Body of pancreas (tissue), 4 donors: ENCODE measurements at regions not wholly inside any gene's neighbourhood (a gene's known extent, or its start where the extent isn't known, plus 50 kb on each side); places are given as distances from the start of the nearest gene placed in this dataset.
A peak's percentile ranks its signal among the peaks of the same experiment; 100 is the strongest.
"Not testable (repeated sequence)": the region's sequence is repeated elsewhere in the genome, so short reads cannot be mapped to it uniquely, and the experiment has no call there.

Experiments used
- ATAC-seq: fragments of 150-250 bp; one replicate; pipeline ENCODE4 v1.9.1; 2016
- DNase-seq, 4 donors: peaks; one replicate each; pipeline ENCODE4 v3.0.0-alpha.2; 2019
- H3K27ac ChIP-seq, 4 donors: fragments of 200-600 bp; sonication (generic); 1 replicate in 3 of 4; 2 replicates in 1 of 4; pipeline versions ENCODE4 v1.5.1 to v1.6.1; 2016 to 2019; ENCODE audit warnings: mild to moderate bottlenecking in 1 of 4, mixed read lengths in 1 of 4, moderate library complexity in 1 of 4
- H3K27me3 ChIP-seq, 2 donors: fragments of 200-600 bp; sonication (generic); one replicate each; pipeline ENCODE4 v1.6.0; 2016; ENCODE audit warnings: mild to moderate bottlenecking in 1 of 2
- H3K36me3 ChIP-seq, 2 donors: fragments of 200-600 bp; sonication (generic); replicated peaks in 1 of 2; 2 replicates each; pipeline ENCODE4 v1.5.1; 2016; ENCODE audit warnings: low read depth in 2 of 2; ENCODE audit not compliant: insufficient read depth in 1 of 2
- H3K4me1 ChIP-seq: fragments of 200-600 bp; sonication (generic); one replicate; pipeline ENCODE4 v1.6.0; 2016
- H3K4me3 ChIP-seq, 2 donors: fragments of 200-600 bp; sonication (generic); 1 replicate in 1 of 2; 2 replicates in 1 of 2; pipeline ENCODE4 v1.5.1; 2016 to 2019
- H3K9me3 ChIP-seq, 3 donors: fragments of 200-600 bp; sonication (generic); 1 replicate in 2 of 3; 2 replicates in 1 of 3; pipeline ENCODE4 v1.5.1; 2016
- WGBS, 2 donors: methylation state at CpG; one replicate each; pipeline ENCODE4 v1.1.5; 2017; 5-methylcytosine and 5-hydroxymethylcytosine counted together
- intact Hi-C: fragments of 100-400 bp; cut with DNase I; formaldehyde crosslinking; loops from one replicate; pipeline ENCODE4 v1.15.1; 2023

- not testable (repeated sequence) for ATAC-seq, H3K27ac ChIP-seq
Observed at GRCh38 chr15:44817797-44818196, 81.5 kb downstream of the TRIM69 start.

GRCh38 chr15:44819331-44819987 lies 83.1 kb downstream of the TRIM69 start:
- H3K36me3 ChIP-seq, H3K27me3 ChIP-seq, H3K4me3 ChIP-seq, intact Hi-C loops, H3K9me3 ChIP-seq: not testable (repeated sequence)
- Histone ChIP-seq H3K4me1 (peaks cover 18% of the 10 kb centered on the region), H3K27ac (peak overlapping the region in 3 of 4 donors; percentile 44 to 75 (median 49))
- DNase-seq (peak; percentile 67 to 79 (median 76)), ATAC-seq (peak; percentile 78)
- whole genome bisulfite sequencing, 2 donors: 43 to 51% methylated on average over 8 to 9 of the region's 9 CpGs

More at GRCh38 chr15:44817797-44818196, 81.5 kb downstream of the TRIM69 start:
- intact Hi-C loops, H3K9me3 ChIP-seq, H3K27me3 ChIP-seq, H3K4me3 ChIP-seq, DNase-seq, H3K36me3 ChIP-seq: not testable (repeated sequence)
- H3K4me1 ChIP-seq: peaks cover 24% of the 10 kb centered on the region
- WGBS, 2 donors: 66 to 75% methylated on average over 6 of the region's 9 CpGs

- Histone ChIP-seq H3K4me1 (peaks cover 18% of the 10 kb centered on the region), H3K27ac (peak overlapping the region in 3 of 4 donors; percentile 44 to 75 (median 49))
- H3K27me3 ChIP-seq, H3K4me3 ChIP-seq, H3K9me3 ChIP-seq, DNase-seq, intact Hi-C loops, H3K36me3 ChIP-seq: not testable (repeated sequence)
- peak; percentile 38 for ATAC-seq
- 72 to 95% methylated on average over 2 to 5 of the region's 5 CpGs for WGBS, 2 donors
Observed at GRCh38 chr15:44820535-44820934, 84.2 kb downstream of the TRIM69 start.

DNA sequence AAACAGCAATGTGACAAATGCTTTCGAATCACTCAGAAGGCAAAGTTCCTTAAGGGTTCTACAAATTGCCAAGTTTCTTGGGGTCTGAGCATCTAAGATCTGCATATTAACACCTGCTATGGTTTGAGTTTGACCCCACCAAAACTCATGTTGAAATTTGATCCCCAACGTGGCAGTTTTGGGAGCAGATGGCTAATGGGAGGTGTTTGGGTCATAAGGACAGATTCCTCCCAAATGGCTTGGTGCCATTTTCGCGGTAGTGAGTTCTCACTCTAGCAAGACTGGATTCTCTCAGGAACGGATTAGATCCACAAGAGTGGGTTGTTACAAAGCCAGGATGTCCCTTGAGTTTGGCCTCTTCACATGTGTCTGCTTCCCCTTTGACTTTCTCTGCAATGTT lies 84.6 kb downstream of the TRIM69 start:
- Histone ChIP-seq H3K4me1 (peaks cover 18% of the 10 kb centered on the region), H3K27ac (peak overlapping the region in 1 of 4 donors; percentile 75)
- H3K27me3 ChIP-seq, H3K9me3 ChIP-seq, ATAC-seq, H3K4me3 ChIP-seq, H3K36me3 ChIP-seq, intact Hi-C loops, DNase-seq: not testable (repeated sequence)
- 58 to 63% methylated on average over 5 of the region's 5 CpGs for WGBS, 2 donors

DNA sequence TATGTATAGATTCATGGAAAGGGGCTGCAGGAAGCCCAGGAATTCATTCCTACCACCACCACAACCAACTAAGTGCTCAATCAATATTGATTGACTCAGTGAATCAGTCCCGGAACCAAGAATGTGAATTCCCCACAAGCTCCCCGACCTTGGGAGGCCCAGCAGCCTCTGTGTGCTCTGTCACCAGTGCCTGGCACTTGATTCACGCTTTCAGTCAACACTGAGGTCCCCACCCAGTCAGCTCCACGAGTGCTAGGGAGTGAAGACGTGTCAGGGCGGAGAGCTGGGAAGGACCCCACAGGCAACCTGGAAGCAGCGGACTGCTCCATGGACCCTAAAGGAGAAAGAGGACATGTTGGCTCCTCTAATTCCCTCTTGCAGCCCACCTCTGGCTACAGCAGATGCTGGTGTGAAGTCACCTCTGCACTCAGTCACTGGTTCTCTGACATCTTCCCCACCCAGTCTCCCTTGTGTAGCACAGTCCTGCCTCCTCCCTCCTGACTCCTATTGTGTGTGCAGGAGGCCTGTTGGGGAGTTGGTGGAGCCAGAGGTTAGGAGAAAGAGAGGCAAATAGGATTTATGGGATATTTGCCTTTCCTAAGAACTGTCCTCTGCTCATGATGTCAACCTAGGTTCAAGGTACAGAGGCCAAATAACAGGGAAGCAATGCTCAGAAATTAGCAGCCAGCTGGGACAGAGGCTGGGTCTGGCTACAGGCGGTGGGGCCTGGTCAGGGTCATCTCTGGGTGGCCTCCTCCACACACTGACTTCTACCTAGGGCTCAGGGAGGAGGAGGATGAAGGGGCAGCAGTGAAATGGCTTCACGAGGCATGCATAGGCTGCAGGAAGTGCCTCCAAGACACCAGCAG lies 88.2 kb downstream of the TRIM69 start:
- ATAC-seq: peak; percentile 39
- H3K36me3 ChIP-seq, intact Hi-C loops, H3K27ac ChIP-seq, H3K4me3 ChIP-seq, DNase-seq, H3K9me3 ChIP-seq, H3K27me3 ChIP-seq: not testable (repeated sequence)
- 100% methylated on average over 1 of the region's 9 CpGs; no CpG with 5 or more reads in 1 of the 2 donors for WGBS, 2 donors
- H3K4me1 ChIP-seq: peaks cover 22% of the 10 kb centered on the region

DNA sequence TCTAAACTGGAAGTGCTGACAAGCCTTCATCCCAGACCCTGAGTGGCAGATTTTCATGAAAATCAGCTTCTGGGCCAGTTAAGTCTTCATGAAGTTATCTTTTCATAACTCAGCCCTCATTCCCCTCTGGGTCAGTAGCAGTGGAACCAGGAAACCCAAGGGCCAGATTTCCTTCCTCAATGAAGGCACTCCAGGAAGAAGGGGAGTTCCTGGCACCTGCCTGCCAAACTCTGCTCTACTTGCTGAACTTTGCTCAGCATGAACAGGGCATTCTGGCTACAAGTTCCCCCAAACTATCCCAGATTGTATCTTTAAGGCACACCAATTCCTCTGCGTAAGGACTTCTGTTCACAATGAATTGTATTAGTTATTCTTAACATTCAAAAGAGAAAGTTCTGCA lies 90.3 kb downstream of the TRIM69 start:
- H3K36me3 ChIP-seq, H3K27ac ChIP-seq, H3K27me3 ChIP-seq, DNase-seq, H3K4me3 ChIP-seq, ATAC-seq, intact Hi-C loops, H3K9me3 ChIP-seq: not testable (repeated sequence)
- peaks cover 30% of the 10 kb centered on the region for H3K4me1 ChIP-seq
- WGBS, 2 donors: 76 to 100% methylated on average over 1 of the region's 1 CpG

- H3K27ac ChIP-seq, DNase-seq, ATAC-seq, H3K9me3 ChIP-seq, intact Hi-C loops, H3K27me3 ChIP-seq, H3K36me3 ChIP-seq, H3K4me3 ChIP-seq: not testable (repeated sequence)
- 90 to 92% methylated on average over 11 of the region's 14 CpGs for WGBS, 2 donors
- H3K4me1 ChIP-seq: peaks cover 44% of the 10 kb centered on the region
Observed at GRCh38 chr15:44828229-44828914, 92.0 kb downstream of the TRIM69 start.

DNA sequence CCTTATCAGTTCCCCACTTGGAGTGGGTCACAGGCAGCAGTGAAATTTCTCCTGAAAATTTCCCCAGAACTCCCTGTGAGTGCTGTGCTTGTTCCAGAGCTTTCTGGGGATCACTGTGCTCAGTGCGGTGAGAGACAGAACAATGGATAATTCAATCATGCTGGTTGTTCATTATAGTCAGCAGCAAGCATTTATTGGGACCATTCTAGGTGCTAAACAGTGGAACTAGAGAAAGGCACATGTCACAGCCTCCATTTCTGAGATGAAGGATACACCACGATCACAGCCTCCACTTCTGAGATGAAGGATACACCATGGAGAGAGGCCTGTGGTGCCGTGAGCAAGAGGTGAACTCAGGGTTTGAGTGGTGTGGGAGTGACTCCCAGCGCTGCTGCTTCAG lies 92.8 kb downstream of the TRIM69 start:
- H3K27ac ChIP-seq: peak overlapping the region in 2 of 4 donors; percentile 73 to 82
- DNase-seq, H3K36me3 ChIP-seq, H3K9me3 ChIP-seq, H3K27me3 ChIP-seq, ATAC-seq, H3K4me3 ChIP-seq, intact Hi-C loops: not testable (repeated sequence)
- H3K4me1 ChIP-seq: peaks cover 45% of the 10 kb centered on the region
- WGBS, 2 donors: 78 to 88% methylated on average over 1 to 3 of the region's 4 CpGs

- H3K4me1 ChIP-seq: peaks cover 45% of the 10 kb centered on the region
- H3K36me3 ChIP-seq, H3K4me3 ChIP-seq, intact Hi-C loops, H3K27me3 ChIP-seq, H3K9me3 ChIP-seq: not testable (repeated sequence)
- DNase-seq (peak; percentile 70 to 87 (median 74)), ATAC-seq (peak; percentile 87)
- H3K27ac ChIP-seq: peak overlapping the region; percentile 39 to 82 (median 72)
- 15 to 20% methylated on average over 5 to 6 of the region's 6 CpGs for WGBS, 2 donors
Observed at GRCh38 chr15:44830692-44831408, 94.5 kb downstream of the TRIM69 start.

- DNase-seq, H3K27me3 ChIP-seq, intact Hi-C loops, H3K36me3 ChIP-seq, H3K4me3 ChIP-seq, ATAC-seq, H3K9me3 ChIP-seq: not testable (repeated sequence)
- peak overlapping the region in 3 of 4 donors; percentile 72 to 82 (median 73) for H3K27ac ChIP-seq
- H3K4me1 ChIP-seq: peaks cover 45% of the 10 kb centered on the region
- WGBS, 2 donors: 89 to 92% methylated on average over 8 of the region's 8 CpGs
Observed at GRCh38 chr15:44831409-44831741, 95.0 kb downstream of the TRIM69 start.

DNA sequence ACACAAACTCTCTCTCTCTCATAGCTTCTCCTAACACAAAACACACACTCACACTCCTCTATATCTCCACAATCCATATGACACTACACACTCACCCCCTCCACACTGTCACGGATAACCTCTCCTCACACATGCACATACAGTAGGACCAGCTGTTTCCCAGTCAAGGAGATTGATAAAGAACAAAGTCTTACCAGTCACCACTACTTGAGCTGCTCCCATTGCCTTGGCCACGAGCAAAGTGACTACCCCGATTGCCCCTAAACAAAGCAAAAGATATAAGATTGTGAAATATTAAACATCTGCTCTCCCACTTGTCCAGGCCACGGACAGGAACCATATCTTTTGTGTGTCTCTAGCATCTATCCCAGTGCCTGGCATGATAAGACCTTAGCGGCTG lies 95.8 kb downstream of the TRIM69 start:
- intact Hi-C loops, DNase-seq: not testable (repeated sequence)
- 36 to 49% methylated on average over 5 of the region's 5 CpGs for WGBS, 2 donors

More for the DNA sequence above, 95.8 kb downstream of the TRIM69 start:
- ATAC-seq, H3K4me3 ChIP-seq, H3K36me3 ChIP-seq, H3K27me3 ChIP-seq, H3K9me3 ChIP-seq: not testable (repeated sequence)
- H3K4me1 ChIP-seq: peaks cover 45% of the 10 kb centered on the region
- H3K27ac ChIP-seq: peak overlapping the region in 1 of 4 donors; percentile 60
